ENCODE measurements at regions not wholly inside any gene's neighbourhood (a gene's known extent, or its start where the extent isn't known, plus 50 kb on each side); places are given as distances from the start of the nearest gene placed in this dataset.

DNA sequence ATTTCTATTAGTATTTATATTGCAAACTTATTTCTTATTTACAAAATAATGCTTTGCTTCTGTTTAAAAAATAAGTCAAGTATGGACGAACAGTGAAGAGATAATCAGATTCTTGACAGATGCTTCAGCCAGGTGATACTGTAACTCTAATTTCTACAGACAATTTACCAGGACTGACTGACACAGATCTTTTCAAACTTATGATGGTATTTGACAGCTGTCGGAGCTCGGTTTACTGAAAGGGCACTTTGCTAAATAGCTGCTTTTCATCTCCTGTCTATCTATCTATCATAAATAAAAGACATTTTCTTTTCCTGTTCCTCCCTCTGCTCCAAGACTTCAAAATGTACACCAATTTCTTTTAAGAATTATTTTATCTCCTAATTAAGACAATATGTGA, 422.5 kb upstream of the SLC8A1 start:
- TF ChIP-seq EZH2 (IDR thresholded peaks at IDR 0.05): no peak
- TF ChIP-seq EZH2phosphoT487 (IDR thresholded peaks at IDR 0.05): no peak
- TF ChIP-seq, protein P1, sequence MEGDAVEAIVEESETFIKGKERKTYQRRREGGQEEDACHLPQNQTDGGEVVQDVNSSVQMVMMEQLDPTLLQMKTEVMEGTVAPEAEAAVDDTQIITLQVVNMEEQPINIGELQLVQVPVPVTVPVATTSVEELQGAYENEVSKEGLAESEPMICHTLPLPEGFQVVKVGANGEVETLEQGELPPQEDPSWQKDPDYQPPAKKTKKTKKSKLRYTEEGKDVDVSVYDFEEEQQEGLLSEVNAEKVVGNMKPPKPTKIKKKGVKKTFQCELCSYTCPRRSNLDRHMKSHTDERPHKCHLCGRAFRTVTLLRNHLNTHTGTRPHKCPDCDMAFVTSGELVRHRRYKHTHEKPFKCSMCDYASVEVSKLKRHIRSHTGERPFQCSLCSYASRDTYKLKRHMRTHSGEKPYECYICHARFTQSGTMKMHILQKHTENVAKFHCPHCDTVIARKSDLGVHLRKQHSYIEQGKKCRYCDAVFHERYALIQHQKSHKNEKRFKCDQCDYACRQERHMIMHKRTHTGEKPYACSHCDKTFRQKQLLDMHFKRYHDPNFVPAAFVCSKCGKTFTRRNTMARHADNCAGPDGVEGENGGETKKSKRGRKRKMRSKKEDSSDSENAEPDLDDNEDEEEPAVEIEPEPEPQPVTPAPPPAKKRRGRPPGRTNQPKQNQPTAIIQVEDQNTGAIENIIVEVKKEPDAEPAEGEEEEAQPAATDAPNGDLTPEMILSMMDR (IDR thresholded peaks at IDR 0.05): no peak

Measured in neural progenitor cell (in vitro differentiated cells).